Spleen (tissue), 7 donors: ENCODE measurements at regions not wholly inside any gene's neighbourhood (a gene's known extent, or its start where the extent isn't known, plus 50 kb on each side); places are given as distances from the start of the nearest gene placed in this dataset.

Experiments used
- POLR2A ChIP-seq, 3 donors: fragments of 450-650 bp; IDR thresholded peaks; one replicate each; pipeline ENCODE4 v1.5.1; 2017; ENCODE audit warnings: antibody characterized with exemption in 3 of 3, mild to moderate bottlenecking in 1 of 3
- POLR2AphosphoS5 ChIP-seq, 3 donors: sonication (generic); formaldehyde crosslinking; IDR thresholded peaks; one replicate each; pipeline ENCODE4 v1.5.1; 2017; ENCODE audit warnings: antibody characterized with exemption in 3 of 3
- TF ChIP-seq, protein P1 (sequence below), 11 experiments: fragments of 200-600 bp in 7 of 11; fragments of 450-650 bp in 4 of 11; sonication (generic) in 4 of 11; IDR thresholded peaks in 8 of 11; conservative IDR thresholded peaks in 3 of 11; 1 replicate in 7 of 11; 2 replicates in 4 of 11; pipeline versions ENCODE4 v1.4.0 to v1.8.0; 2016 to 2021; ENCODE audit warnings: antibody characterized with exemption in 11 of 11, inconsistent platforms in 4 of 11, mild to moderate bottlenecking in 1 of 11
- donor health status: DM: no; HTN: no; CAD: no; lungs with moderate emphysema.
- donor health status: DM: no; HTN: no; CAD: no.
- donor health status: DM: no; HTN: no; CAD: no.

DNA sequence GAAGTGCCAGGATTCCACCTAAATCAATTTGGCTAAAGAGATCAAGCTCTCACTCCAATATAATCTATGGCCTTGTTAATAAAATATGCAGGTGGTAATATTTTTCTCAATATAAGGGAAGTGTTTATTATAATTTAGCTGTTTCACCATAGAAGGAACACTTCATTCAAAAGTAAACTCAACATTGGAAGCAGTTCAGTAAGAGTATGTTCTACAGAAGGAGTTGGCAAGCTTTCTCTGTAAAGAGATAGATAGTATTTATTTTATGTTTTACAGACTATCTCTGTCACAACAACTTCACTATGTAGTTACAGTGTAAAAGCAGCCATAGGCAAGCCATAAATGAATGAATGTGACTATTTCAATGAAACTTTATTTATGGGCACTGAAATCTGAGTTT, 313.6 kb upstream of the ANO3 start:
- TF ChIP-seq POLR2A (IDR thresholded peaks at IDR 0.05) (no peak), POLR2AphosphoS5 (IDR thresholded peaks at IDR 0.05) (no peak)
- TF ChIP-seq, protein P1, sequence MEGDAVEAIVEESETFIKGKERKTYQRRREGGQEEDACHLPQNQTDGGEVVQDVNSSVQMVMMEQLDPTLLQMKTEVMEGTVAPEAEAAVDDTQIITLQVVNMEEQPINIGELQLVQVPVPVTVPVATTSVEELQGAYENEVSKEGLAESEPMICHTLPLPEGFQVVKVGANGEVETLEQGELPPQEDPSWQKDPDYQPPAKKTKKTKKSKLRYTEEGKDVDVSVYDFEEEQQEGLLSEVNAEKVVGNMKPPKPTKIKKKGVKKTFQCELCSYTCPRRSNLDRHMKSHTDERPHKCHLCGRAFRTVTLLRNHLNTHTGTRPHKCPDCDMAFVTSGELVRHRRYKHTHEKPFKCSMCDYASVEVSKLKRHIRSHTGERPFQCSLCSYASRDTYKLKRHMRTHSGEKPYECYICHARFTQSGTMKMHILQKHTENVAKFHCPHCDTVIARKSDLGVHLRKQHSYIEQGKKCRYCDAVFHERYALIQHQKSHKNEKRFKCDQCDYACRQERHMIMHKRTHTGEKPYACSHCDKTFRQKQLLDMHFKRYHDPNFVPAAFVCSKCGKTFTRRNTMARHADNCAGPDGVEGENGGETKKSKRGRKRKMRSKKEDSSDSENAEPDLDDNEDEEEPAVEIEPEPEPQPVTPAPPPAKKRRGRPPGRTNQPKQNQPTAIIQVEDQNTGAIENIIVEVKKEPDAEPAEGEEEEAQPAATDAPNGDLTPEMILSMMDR (IDR thresholded peaks at IDR 0.05 in 8 of 11, conservative IDR thresholded peaks at IDR 0.05 in 3 of 11), result no peak
